Skin of body (tissue), 1 donor: ENCODE measurements at regions not wholly inside any gene's neighbourhood (a gene's known extent, or its start where the extent isn't known, plus 50 kb on each side); places are given as distances from the start of the nearest gene placed in this dataset.

Experiments
- DNase-seq: peaks from one replicate; lab custom pipeline; 2025; lab: John Stamatoyannopoulos, UW

DNA sequence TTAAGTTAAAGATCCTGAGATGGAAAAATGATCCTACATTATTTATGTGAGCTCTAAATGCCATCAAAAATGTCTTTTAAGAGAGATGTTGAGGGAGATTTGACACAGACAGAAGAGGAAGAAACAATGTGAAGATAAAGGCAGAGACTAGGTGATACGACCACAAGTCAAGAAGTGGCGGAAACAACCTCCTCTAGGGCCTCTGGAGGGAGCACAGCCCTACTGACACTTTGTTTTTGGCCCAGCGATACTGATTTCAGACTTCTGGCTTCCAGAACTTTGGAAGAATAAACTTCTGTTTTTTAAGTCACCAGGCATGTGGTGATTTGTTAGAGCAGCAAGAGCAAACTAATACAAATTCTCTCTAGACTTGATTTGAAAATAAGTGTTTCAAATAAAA lies 1216.1 kb downstream of the FSTL5 start:
- no peak for DNase-seq

DNA sequence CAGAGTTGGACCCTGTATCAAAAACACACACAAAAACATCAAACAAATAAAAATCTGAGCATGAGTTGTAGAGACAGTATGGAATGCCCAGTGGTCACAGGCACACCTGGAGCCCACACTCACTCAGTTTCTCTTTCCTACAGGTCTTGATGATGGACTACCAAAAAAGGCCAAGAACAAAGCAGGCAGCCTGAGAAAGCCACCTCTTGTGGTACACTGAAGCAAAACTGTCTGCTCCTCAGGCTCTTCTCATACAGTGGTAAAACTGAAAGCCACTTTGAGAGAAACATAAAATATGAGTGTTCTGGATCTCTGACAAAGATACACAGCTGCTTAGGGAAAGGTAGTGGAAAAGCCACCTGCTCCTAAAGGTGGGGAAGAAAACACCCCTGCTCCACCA lies 1206.9 kb downstream of the FSTL5 start:
- no peak for DNase-seq

DNA sequence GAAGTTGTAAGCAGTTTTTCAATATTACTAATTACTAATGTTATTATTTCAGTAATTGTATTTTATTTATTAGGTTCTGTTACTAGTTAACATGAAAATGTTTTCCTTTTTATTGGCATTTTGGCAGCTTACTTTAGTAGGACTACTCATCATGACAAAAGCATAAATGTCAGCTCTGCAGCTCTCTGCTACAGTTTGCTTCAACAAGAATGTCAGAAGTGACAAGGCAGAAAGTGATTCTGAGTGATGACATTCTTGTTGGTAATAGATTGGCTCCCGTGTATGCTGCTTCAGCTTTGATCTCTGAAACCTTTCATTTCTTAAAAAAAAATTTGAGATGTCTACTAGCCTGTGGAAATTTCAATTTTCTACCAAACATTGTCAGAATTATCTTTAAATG lies 1193.9 kb downstream of the FSTL5 start:
- DNase-seq, result no peak

DNA sequence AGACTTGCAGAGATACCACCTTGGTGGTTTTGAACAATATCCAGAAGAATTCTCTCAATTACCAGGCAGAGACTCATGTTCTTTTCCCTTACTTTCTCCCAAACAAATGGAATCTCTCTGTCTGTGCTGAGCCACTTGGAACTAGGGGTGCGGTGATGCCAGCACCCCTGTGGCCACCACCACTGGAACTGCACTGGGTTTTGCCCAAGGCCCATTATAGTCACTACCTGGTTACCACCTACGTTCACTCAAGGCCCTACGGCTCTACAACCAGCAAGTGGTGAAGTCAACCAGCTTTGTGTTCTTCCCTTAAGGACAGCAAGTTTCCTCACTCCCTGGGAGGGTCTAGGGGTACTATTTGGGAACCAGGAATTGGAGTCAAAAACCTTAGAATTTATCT lies 1183.7 kb downstream of the FSTL5 start:
- DNase-seq, result no peak

DNA sequence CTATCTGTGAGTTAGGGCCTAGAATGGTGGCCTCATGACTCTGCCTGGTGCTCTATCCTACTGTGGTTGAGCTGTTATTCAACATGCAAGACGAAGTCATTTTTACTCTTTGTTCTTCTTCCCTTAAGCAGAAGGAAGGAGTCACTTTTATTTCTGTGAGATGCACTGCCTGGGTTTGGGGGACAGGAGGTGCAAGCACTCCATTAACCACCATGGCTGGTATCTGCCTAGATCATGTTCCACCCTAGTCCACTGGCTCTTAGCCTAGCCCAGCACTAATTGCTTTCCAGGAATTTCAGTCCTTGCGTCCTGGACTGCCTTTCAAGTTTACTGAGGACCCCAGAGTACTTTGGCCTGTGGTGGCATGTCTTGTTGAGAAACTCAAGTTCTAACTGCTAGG lies 1182.7 kb downstream of the FSTL5 start:
- DNase-seq, result no peak

DNA sequence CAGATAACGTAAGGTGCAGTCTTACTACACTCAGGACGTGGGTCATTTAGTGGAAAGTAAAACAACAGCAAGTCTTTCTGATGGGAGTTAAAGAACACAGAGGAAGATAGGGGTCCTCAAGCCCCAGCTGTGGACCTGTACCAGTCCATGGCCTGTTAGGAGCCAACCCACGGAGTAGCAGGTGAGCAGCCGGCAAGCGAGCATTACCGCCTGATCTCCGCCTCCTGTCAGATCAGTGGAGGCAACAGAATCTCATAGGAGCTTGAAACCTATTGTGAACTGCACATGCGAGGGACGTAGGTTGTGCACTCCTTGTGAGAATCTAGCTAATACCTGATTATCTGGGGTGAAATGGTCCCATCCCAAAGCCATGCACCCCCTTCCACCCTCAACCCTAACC lies 1180.8 kb downstream of the FSTL5 start:
- DNase-seq, result no peak

DNA sequence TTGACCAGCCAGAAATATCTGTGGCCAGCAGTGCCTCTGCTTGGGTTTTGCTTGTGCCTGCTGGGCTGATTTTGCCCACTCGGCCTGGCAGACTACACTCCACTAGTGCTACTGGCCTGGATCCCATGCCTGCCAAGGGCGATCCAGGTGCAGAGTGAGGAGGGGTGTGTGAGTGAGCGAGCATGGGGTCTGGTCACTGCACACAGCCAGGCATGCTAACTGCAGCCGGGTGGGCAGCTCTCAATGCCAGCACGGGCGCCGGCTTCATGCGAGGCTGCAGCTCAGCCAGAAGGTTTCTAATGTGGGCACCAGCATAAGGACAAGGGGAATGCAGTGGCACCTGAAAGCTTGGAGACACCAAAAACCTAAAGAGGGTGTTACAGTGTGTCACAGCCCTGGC lies 1161.4 kb downstream of the FSTL5 start:
- no peak for DNase-seq

DNA sequence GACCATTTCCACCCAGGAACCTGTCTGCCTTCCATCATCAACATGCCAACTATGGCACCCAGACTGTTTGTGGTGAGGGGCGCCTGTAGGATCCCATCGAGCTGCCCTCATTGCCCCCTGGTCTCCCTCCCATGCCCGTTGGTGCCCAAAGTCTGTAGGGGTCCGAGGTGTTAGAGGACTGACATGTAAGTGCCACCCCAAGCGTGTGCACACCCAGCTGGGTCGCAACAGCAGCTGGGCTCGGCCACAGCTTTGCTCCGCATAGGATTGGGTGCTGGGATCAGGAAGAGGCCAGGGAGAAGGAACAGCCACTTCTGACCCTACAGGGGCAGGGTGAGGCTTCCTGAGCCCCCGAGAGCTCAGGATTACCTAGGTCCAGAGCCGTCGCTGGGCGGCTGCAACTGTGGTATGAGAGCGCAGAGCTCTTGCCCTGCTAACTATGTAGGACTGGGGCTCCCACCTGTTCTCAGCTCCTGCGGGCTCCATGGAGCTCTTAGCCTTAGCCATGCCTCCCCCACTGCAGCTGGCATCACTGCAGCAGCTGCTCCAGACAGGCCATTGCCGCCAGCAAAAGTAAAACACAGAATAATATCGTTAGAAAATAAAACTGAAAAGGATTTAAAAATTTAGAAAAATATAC lies 1160.3 kb downstream of the FSTL5 start:
- no peak for DNase-seq

DNA sequence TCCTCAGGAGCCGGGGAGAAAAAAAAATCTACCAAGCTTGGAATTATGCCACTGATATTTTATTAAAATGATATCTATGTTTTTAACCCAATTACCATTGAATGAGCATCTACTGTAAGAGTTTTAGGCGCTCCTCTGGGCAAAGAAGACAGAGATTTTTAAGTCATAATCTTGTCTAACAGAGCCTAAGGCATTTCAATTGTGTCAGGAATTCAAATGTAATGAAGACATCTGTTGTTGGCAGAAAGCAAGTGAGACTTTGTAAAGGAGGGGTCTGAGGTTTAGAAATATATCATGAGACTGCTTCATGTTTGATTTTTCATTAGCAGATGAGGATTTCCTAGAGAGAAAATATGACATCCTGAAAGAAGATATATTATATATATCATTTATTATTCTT lies 1158.1 kb downstream of the FSTL5 start:
- no peak for DNase-seq

DNA sequence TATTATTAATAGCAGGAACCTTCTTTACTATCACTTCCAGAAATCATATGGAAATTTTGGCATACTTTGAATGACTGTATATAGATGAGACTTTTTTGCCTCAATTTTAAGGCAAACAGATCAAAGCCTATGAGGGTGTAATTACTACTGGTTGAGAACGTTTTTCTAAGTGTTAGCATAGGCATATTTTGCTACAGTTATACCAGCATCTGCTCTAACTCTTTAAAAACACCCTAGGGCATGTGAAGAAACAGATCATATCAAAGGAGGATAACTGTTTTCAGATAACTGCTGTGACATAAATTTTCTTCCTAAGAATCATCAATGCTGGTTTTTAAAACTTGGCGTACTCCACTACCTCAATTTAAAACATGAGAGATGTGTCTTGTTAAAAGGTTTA lies 1155.3 kb downstream of the FSTL5 start:
- DNase-seq, result no peak

DNA sequence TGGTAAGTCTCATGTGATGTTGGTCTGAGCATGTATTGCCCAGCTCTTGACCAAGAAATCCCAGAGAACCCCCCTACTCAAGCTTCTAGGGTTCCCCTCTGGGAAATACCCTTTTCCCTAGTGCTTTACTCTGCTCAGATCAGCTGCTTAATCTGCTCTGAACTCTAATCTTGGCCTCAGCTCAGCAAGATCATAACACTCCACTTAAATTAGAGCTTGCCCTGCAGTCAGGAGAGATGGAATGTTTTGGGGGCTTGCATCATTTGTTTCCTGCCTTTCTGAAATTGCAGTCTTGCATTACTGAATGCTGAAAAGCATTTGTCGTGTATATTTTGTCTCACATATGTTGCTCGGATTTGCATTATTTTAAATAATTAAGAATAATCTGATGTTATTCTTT lies 1153.6 kb downstream of the FSTL5 start:
- DNase-seq, result no peak
